Sigmoid colon (tissue), 6 donors: ENCODE measurements at regions not wholly inside any gene's neighbourhood (a gene's known extent, or its start where the extent isn't known, plus 50 kb on each side); places are given as distances from the start of the nearest gene placed in this dataset.

Source experiments
- DNase-seq: peaks from one replicate; pipeline ENCODE4 v3.0.0-alpha.2; 2019
- H3K27ac ChIP-seq, 4 donors: fragments of 200-600 bp; sonication (generic); one replicate each; pipeline ENCODE4 v1.5.1; 2016 to 2019; ENCODE audit warnings: mild to moderate bottlenecking in 1 of 4
- H3K27me3 ChIP-seq, 3 donors: fragments of 200-600 bp; sonication (generic); one replicate each; pipeline ENCODE4 v1.5.1; 2019; ENCODE audit warnings: mild to moderate bottlenecking in 1 of 3
- H3K36me3 ChIP-seq, 4 donors: fragments of 200-600 bp; sonication (generic); one replicate each; pipeline ENCODE4 v1.5.1; 2016 to 2019
- H3K4me1 ChIP-seq, 4 donors: fragments of 200-600 bp; sonication (generic); one replicate each; pipeline ENCODE4 v1.5.1; 2017 to 2019
- H3K4me3 ChIP-seq, 4 donors: fragments of 200-600 bp; sonication (generic); one replicate each; pipeline ENCODE4 v1.5.1; 2017 to 2019; ENCODE audit warnings: mild to moderate bottlenecking in 2 of 4, moderate library complexity in 1 of 4
- H3K9me3 ChIP-seq, 4 donors: fragments of 200-600 bp in 3 of 4; sonication (generic) in 3 of 4; one replicate each; pipeline versions ENCODE4 v1.5.1 to v1.6.1; 2013 to 2019
- EP300 ChIP-seq, 4 donors: sonication (generic); formaldehyde crosslinking; IDR thresholded peaks; one replicate each; pipeline ENCODE4 v1.6.1; 2017; ENCODE audit warnings: antibody characterized with exemption in 4 of 4
- POLR2A ChIP-seq, 2 donors: fragments of 450-650 bp; IDR thresholded peaks; one replicate each; pipeline ENCODE4 v1.6.1; 2016; ENCODE audit warnings: antibody characterized with exemption in 2 of 2, mild to moderate bottlenecking in 2 of 2, moderate library complexity in 2 of 2
- POLR2AphosphoS5 ChIP-seq, 4 donors: sonication (generic); formaldehyde crosslinking; IDR thresholded peaks; one replicate each; pipeline ENCODE4 v1.6.1; 2017; ENCODE audit warnings: antibody characterized with exemption in 4 of 4
- WGBS, 2 donors: extraction: QIAGEN DNeasy Blood & Tissue Kit; methylation state at CpG; one replicate each; pipeline ENCODE4 v1.1.7; 2013; 5-methylcytosine and 5-hydroxymethylcytosine counted together
- intact Hi-C: fragments of 100-400 bp; cut with DNase I; formaldehyde crosslinking; loops from one replicate; pipeline ENCODE4 v1.15.1; 2023
- TF ChIP-seq, protein P1 (sequence below), 4 experiments: fragments of 450-650 bp in 3 of 4; fragments of 200-600 bp in 1 of 4; IDR thresholded peaks; one replicate each; pipeline ENCODE4 v1.5.1; 2016 to 2019; ENCODE audit warnings: antibody characterized with exemption in 4 of 4, mild to moderate bottlenecking in 3 of 4, moderate library complexity in 2 of 4
- donor health status: healthy with polysubstance abuse.
- donor health status: healthy.

GRCh38 chr5:165712011-165712410 is 2206.6 kb downstream of the MAT2B start:
- H3K4me3 ChIP-seq = no peak overlapping the region
- TF ChIP-seq POLR2AphosphoS5 (IDR thresholded peaks at IDR 0.05) = no peak
- TF ChIP-seq EP300 (IDR thresholded peaks at IDR 0.05) = no peak
- no peak for TF ChIP-seq POLR2A (IDR thresholded peaks at IDR 0.05)
- TF ChIP-seq, protein P1, sequence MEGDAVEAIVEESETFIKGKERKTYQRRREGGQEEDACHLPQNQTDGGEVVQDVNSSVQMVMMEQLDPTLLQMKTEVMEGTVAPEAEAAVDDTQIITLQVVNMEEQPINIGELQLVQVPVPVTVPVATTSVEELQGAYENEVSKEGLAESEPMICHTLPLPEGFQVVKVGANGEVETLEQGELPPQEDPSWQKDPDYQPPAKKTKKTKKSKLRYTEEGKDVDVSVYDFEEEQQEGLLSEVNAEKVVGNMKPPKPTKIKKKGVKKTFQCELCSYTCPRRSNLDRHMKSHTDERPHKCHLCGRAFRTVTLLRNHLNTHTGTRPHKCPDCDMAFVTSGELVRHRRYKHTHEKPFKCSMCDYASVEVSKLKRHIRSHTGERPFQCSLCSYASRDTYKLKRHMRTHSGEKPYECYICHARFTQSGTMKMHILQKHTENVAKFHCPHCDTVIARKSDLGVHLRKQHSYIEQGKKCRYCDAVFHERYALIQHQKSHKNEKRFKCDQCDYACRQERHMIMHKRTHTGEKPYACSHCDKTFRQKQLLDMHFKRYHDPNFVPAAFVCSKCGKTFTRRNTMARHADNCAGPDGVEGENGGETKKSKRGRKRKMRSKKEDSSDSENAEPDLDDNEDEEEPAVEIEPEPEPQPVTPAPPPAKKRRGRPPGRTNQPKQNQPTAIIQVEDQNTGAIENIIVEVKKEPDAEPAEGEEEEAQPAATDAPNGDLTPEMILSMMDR (IDR thresholded peaks at IDR 0.05) = no peak
- H3K9me3 ChIP-seq = no peaks in the 10 kb centered on the region
- WGBS, 2 donors = 84 to 85% methylated on average over 3 of the region's 3 CpGs
- no peaks in the 10 kb centered on the region for H3K27me3 ChIP-seq
- H3K4me1 ChIP-seq = no peaks in the 10 kb centered on the region
- intact Hi-C loops = no loop called here
- no peak for DNase-seq
- no peak overlapping the region for H3K27ac ChIP-seq
- no peaks in the 10 kb centered on the region for H3K36me3 ChIP-seq

DNA sequence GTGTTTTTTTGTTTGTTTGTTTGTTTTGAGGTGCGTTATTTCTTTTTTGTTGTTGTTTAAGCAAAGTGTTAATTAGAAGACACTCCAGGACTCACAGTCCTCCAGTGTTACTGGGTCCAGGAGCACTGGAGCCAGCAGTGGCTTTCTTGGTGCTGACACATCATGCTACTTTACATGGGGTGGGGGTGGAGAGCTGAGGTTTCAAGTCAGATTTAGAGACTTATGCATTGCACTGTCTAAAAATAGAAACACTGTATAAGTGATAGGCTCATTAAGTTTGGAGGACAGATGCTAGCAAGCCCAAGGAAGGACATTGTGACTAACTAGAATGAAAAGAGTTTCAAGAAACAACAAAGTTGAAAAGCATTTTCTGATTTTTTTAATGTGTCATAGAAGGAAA is 2209.2 kb downstream of the MAT2B start:
- no peak for DNase-seq
- no peaks in the 10 kb centered on the region for H3K9me3 ChIP-seq
- H3K27ac ChIP-seq = no peak overlapping the region
- H3K27me3 ChIP-seq = no peaks in the 10 kb centered on the region
- H3K4me1 ChIP-seq = no peaks in the 10 kb centered on the region
- H3K4me3 ChIP-seq = no peak overlapping the region
- 71 to 90% methylated on average over 1 of the region's 1 CpG for WGBS, 2 donors
- intact Hi-C loops = no loop called here
- TF ChIP-seq POLR2AphosphoS5 (IDR thresholded peaks at IDR 0.05) = no peak
- TF ChIP-seq, protein P1 (IDR thresholded peaks at IDR 0.05) = no peak
- no peak for TF ChIP-seq EP300 (IDR thresholded peaks at IDR 0.05)
- H3K36me3 ChIP-seq = no peaks in the 10 kb centered on the region

DNA sequence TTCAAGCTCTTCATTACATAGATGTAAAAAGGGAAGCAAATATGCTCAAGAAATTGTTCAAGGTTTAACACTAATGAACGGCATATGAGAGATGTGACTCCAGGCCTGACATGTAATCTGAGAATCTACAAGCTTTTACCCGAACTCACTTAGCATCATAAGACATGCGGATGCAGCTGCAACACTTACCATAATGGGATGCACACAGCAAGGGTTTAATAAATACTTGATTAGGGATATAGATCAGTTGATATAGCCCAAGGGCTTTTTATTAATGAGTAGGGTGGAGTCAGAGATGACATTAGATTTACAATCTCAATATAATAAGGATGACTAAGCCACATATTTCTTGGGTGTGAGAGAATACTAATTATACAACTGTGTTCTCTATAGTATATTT is 2215.5 kb downstream of the MAT2B start:
- DNase-seq = no peak
- Histone ChIP-seq H3K4me3 (no peak overlapping the region), H3K27ac (no peak overlapping the region), H3K27me3 (no peaks in the 10 kb centered on the region), H3K9me3 (no peaks in the 10 kb centered on the region), H3K4me1 (no peaks in the 10 kb centered on the region), H3K36me3 (no peaks in the 10 kb centered on the region)
- intact Hi-C loops = no loop called here
- WGBS, 2 donors = 91 to 92% methylated on average over 3 of the region's 3 CpGs
- TF ChIP-seq EP300 (IDR thresholded peaks at IDR 0.05) = no peak
- no peak for TF ChIP-seq POLR2A (IDR thresholded peaks at IDR 0.05)
- TF ChIP-seq, protein P1 (IDR thresholded peaks at IDR 0.05) = no peak
- TF ChIP-seq POLR2AphosphoS5 (IDR thresholded peaks at IDR 0.05) = no peak

- H3K4me3 ChIP-seq = no peak overlapping the region
- no peaks in the 10 kb centered on the region for H3K4me1 ChIP-seq
- DNase-seq = no peak
- no peaks in the 10 kb centered on the region for H3K27me3 ChIP-seq
- TF ChIP-seq POLR2AphosphoS5 (IDR thresholded peaks at IDR 0.05) (no peak), EP300 (IDR thresholded peaks at IDR 0.05) (no peak), POLR2A (IDR thresholded peaks at IDR 0.05) (no peak)
- TF ChIP-seq, protein P1 (IDR thresholded peaks at IDR 0.05) = no peak
- WGBS, 2 donors = 93 to 96% methylated on average over 2 of the region's 2 CpGs
- no peak overlapping the region for H3K27ac ChIP-seq
- no peaks in the 10 kb centered on the region for H3K36me3 ChIP-seq
- H3K9me3 ChIP-seq = no peaks in the 10 kb centered on the region
- intact Hi-C loops = no loop called here
Observed at GRCh38 chr5:165722401-165722800, 2217.0 kb downstream of the MAT2B start.

DNA sequence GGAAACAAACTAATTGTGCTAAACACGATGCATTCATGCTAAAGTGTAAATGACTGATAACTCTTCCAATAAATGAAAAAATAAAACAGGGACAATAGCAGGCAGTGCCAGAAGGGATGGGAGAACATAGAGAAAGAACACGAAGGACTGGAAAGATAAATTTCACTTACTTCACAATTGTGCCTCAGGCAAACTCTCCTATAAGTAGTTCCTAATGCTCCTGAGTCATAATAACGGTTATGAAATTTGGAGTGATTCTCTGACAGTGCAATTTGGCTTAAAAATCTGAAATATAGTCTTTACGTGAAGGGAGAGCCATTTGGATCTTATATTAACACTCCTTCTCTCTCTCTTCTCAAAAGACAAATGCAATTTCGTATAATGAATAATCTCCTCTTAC is 2218.5 kb downstream of the MAT2B start:
- no peaks in the 10 kb centered on the region for H3K36me3 ChIP-seq
- TF ChIP-seq POLR2AphosphoS5 (IDR thresholded peaks at IDR 0.05) = no peak
- TF ChIP-seq, protein P1 (IDR thresholded peaks at IDR 0.05) = no peak
- no peak for TF ChIP-seq EP300 (IDR thresholded peaks at IDR 0.05)
- TF ChIP-seq POLR2A (IDR thresholded peaks at IDR 0.05) = no peak
- no peaks in the 10 kb centered on the region for H3K9me3 ChIP-seq
- no peak overlapping the region for H3K4me3 ChIP-seq
- 83 to 88% methylated on average over 5 of the region's 5 CpGs for WGBS, 2 donors
- DNase-seq = no peak
- H3K27me3 ChIP-seq = no peaks in the 10 kb centered on the region
- H3K4me1 ChIP-seq = no peaks in the 10 kb centered on the region
- intact Hi-C loops = no loop called here
- H3K27ac ChIP-seq = no peak overlapping the region
